Neural progenitor cell (in vitro differentiated cells): ENCODE measurements at regions not wholly inside any gene's neighbourhood (a gene's known extent, or its start where the extent isn't known, plus 50 kb on each side); places are given as distances from the start of the nearest gene placed in this dataset.

Experiments used
- CTCF ChIP-seq: fragments of 200-600 bp; sonication (generic); IDR thresholded peaks from 2 replicates; pipeline ENCODE4 v1.5.1; 2017; ENCODE audit warnings: antibody characterized with exemption, mild to moderate bottlenecking
- EZH2 ChIP-seq: fragments of 200-600 bp; sonication (generic); IDR thresholded peaks from 2 replicates; pipeline ENCODE4 v1.6.1; 2017; ENCODE audit warnings: antibody characterized with exemption, mild to moderate bottlenecking, moderate library complexity
- EZH2phosphoT487 ChIP-seq: fragments of 200-600 bp; sonication (generic); IDR thresholded peaks from 2 replicates; pipeline ENCODE4 v1.6.1; 2017; ENCODE audit warnings: antibody characterized with exemption

- TF ChIP-seq CTCF (no peak), EZH2 (no peak), EZH2phosphoT487 (no peak)
These were observed 196.1 kb upstream of the SALL3 start for GRCh38 chr18:78783564-78783960.
